Panc1 (cell line): ENCODE measurements at regions not wholly inside any gene's neighbourhood (a gene's known extent, or its start where the extent isn't known, plus 50 kb on each side); places are given as distances from the start of the nearest gene placed in this dataset.

Experiments used
- ATAC-seq: fragments of 200-7000 bp; cut with Tn5 transposase; 2 replicates; pipeline ENCODE4 v1.9.1; 2020; ENCODE audit warnings: mild to moderate bottlenecking, moderate library complexity
- BruUV-seq: library from RNA; stranded (reverse); fragments of 400-500 nt; replicated peaks from 2 replicates; lab custom pipeline; 2021; lab: Mats Ljungman, UMichigan
- CTCF ChIA-PET: fragments of 300-600 bp; sonication (Branson Sonifier 250); formaldehyde crosslinking; loops from one replicate; lab custom pipeline; 2022; ENCODE audit warnings: antibody characterized with exemption; lab: Charles Lee
- POLR2A ChIA-PET: fragments of 300-600 bp; sonication (Branson Sonifier 250); formaldehyde crosslinking; loops from one replicate; lab custom pipeline; 2022; ENCODE audit warnings: antibody characterized with exemption; lab: Charles Lee
- DNase-seq: peaks from one replicate; pipeline ENCODE4 v3.0.0-alpha.2; 2010; ENCODE audit warnings: low read depth, low spot score
- H3K27ac ChIP-seq: 2 replicates; pipeline ENCODE4 v1.5.1; 2011; ENCODE audit warnings: mild to moderate bottlenecking, low read length, inconsistent platforms
- H3K27me3 ChIP-seq: fragments of 200-500 bp; sonication (Bioruptor generic); 2 replicates; pipeline ENCODE4 v1.6.0; 2014; ENCODE audit warnings: low read length, inconsistent platforms; ENCODE audit not compliant: control insufficient read depth, insufficient read depth
- H3K36me3 ChIP-seq: fragments of 200-500 bp; sonication (Bioruptor generic); 2 replicates; pipeline ENCODE4 v1.5.1; 2014; ENCODE audit warnings: inconsistent platforms, mild to moderate bottlenecking, low read length, moderate library complexity; ENCODE audit not compliant: control insufficient read depth, insufficient read depth
- H3K4me1 ChIP-seq: 2 replicates; pipeline ENCODE4 v1.5.1; 2011; ENCODE audit warnings: inconsistent platforms, mild to moderate bottlenecking, low read length, moderate library complexity; ENCODE audit not compliant: control insufficient read depth, insufficient read depth
- H3K4me3 ChIP-seq, 2 experiments: 2 replicates each; pipeline ENCODE4 v1.5.1; 2011 to 2012; ENCODE audit warnings: low read depth in 2 of 2, low read length in 2 of 2, mild to moderate bottlenecking in 2 of 2, inconsistent platforms in 1 of 2, moderate library complexity in 1 of 2
- H3K9me3 ChIP-seq: fragments of 200-500 bp; sonication (Bioruptor generic); 2 replicates; pipeline ENCODE4 v1.5.1; 2014; ENCODE audit warnings: low read depth, mild to moderate bottlenecking, inconsistent platforms, low read length, moderate library complexity; ENCODE audit not compliant: control insufficient read depth, insufficient read depth
- POLR2AphosphoS5 ChIP-seq: IDR thresholded peaks from 2 replicates; pipeline ENCODE4 v1.6.1; 2012; ENCODE audit warnings: mild to moderate bottlenecking, low read depth, low read length, moderate library complexity
- REST ChIP-seq, 2 experiments: IDR thresholded peaks; 2 replicates each; pipeline ENCODE4 v1.6.1; 2011 to 2012; ENCODE audit warnings: low read depth in 2 of 2, control low read depth in 1 of 2, low read length in 1 of 2, mild to moderate bottlenecking in 1 of 2, moderate library complexity in 1 of 2; ENCODE audit not compliant: insufficient read depth in 1 of 2
- SIN3A ChIP-seq: IDR thresholded peaks from 2 replicates; pipeline ENCODE4 v1.6.1; 2012; ENCODE audit warnings: low read depth, mild to moderate bottlenecking, low read length, moderate library complexity, borderline replicate concordance; ENCODE audit not compliant: insufficient read depth
- TCF7L2 ChIP-seq: IDR thresholded peaks from 2 replicates; pipeline ENCODE4 v1.6.1; 2011; ENCODE audit warnings: mild to moderate bottlenecking, low read depth, low read length, inconsistent platforms
- in situ Hi-C: cut with HindIII; loops from 2 replicates; pipeline ENCODE4 v1.10.0; 2016; ENCODE audit warnings: low sequenced_read_pairs, low pct_unique_long_range_greater_than_20kb
- intact Hi-C: fragments of 100-400 bp; cut with micrococcal nuclease; formaldehyde crosslinking; loops from one replicate; pipeline ENCODE4 v1.10.0; 2022; ENCODE audit not compliant: unreplicated experiment
- TF ChIP-seq, protein P1 (sequence below): fragments of 450-650 bp; IDR thresholded peaks from 2 replicates; pipeline ENCODE4 v1.5.1; 2017; ENCODE audit warnings: mild to moderate bottlenecking

DNA sequence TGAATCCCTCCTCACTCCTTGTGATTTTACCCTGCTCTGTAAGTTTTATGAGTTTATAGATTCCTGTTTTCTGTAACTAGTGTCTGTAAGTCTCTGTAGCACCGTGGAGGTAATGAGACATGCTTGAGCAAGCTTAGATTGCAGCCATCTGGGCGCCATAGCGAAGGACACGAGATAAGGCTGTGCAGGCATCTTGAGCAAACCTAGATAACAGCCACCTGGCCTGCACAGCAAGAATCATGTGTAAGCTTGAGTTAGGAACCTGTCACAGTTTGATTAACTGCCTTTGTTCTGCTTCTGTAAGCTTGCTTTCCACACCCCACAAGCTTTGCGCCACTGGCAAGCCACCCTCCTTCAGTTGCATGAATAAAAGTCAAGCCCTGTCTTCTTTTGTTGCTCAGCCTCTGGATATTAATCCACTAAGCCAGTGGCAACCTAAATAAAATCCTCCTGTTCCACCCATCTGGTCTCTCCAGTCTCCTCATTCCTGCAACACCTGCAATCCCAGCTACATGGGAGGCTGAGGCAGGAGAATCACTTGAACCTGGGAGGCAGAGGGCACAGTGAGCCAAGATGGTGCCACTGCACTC lies 270.6 kb upstream of the RGPD4 start:
- no peaks in the 10 kb centered on the region for H3K4me1 ChIP-seq
- no peak overlapping the region for H3K4me3 ChIP-seq
- H3K27me3 ChIP-seq, result no peaks in the 10 kb centered on the region
- BruUV-seq, result no TSS peak
- intact Hi-C loops, result no loop called here
- H3K9me3 ChIP-seq, result no peaks in the 10 kb centered on the region
- ChIA-PET POLR2A (no interaction called here), CTCF (no interaction called here)
- no peak for TF ChIP-seq REST (IDR thresholded peaks at IDR 0.05; ENCODE audit: insufficient read depth in 1 of 2, low read depth in 2 of 2, low read length in 1 of 2)
- DNase-seq (no peak), ATAC-seq (no peak)
- in situ Hi-C loops, result no loop called here
- no peaks in the 10 kb centered on the region for H3K36me3 ChIP-seq
- H3K27ac ChIP-seq, result no peak overlapping the region

DNA sequence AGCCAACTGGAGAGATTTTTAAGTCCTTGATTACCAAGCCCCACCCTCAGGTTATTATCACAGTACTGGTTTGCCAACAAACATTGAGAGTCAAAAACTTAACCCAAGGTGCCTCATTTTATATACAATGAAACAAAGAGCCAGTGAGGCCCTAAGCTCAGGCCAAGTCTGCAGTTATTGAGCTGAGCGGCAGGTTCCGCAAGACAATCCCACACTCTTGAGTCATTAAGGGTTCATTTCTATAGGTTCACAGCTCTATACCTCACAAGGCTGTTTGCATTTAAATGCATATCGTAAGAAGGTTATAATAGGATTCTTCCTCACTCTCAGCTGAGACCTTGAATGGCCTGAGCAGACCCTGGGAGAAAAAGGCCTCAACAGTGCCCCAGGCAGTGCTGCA lies 268.4 kb upstream of the RGPD4 start:
- TF ChIP-seq POLR2AphosphoS5, result no peak
- CTCF ChIA-PET, result no interaction called here

GRCh38 chr2:107569496-107569895 lies 257.2 kb upstream of the RGPD4 start:
- no peaks in the 10 kb centered on the region for H3K36me3 ChIP-seq
- no TSS peak for BruUV-seq
- no peak overlapping the region for H3K27ac ChIP-seq
- no peaks in the 10 kb centered on the region for H3K4me1 ChIP-seq
- DNase-seq (no peak), ATAC-seq (no peak)
- in situ Hi-C loops (no loop called here), intact Hi-C loops (no loop called here)
- POLR2A ChIA-PET, result no interaction called here
- CTCF ChIA-PET, result no interaction called here
- no peak overlapping the region for H3K4me3 ChIP-seq
- no peaks in the 10 kb centered on the region for H3K9me3 ChIP-seq
- no peaks in the 10 kb centered on the region for H3K27me3 ChIP-seq
- TF ChIP-seq POLR2AphosphoS5, result no peak
- TF ChIP-seq, protein P1, sequence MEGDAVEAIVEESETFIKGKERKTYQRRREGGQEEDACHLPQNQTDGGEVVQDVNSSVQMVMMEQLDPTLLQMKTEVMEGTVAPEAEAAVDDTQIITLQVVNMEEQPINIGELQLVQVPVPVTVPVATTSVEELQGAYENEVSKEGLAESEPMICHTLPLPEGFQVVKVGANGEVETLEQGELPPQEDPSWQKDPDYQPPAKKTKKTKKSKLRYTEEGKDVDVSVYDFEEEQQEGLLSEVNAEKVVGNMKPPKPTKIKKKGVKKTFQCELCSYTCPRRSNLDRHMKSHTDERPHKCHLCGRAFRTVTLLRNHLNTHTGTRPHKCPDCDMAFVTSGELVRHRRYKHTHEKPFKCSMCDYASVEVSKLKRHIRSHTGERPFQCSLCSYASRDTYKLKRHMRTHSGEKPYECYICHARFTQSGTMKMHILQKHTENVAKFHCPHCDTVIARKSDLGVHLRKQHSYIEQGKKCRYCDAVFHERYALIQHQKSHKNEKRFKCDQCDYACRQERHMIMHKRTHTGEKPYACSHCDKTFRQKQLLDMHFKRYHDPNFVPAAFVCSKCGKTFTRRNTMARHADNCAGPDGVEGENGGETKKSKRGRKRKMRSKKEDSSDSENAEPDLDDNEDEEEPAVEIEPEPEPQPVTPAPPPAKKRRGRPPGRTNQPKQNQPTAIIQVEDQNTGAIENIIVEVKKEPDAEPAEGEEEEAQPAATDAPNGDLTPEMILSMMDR, result no peak
- no peak for TF ChIP-seq SIN3A
- TF ChIP-seq TCF7L2, result no peak
- TF ChIP-seq REST (IDR thresholded peaks at IDR 0.05; ENCODE audit: insufficient read depth in 1 of 2, low read depth in 2 of 2, low read length in 1 of 2), result no peak

More for the DNA sequence above, 268.4 kb upstream of the RGPD4 start:
- intact Hi-C loops (no loop called here), in situ Hi-C loops (no loop called here)
- POLR2A ChIA-PET, result no interaction called here
- ATAC-seq, result no peak
- no peak for DNase-seq
- H3K9me3 ChIP-seq, result no peaks in the 10 kb centered on the region
- no peaks in the 10 kb centered on the region for H3K27me3 ChIP-seq
- H3K36me3 ChIP-seq, result no peaks in the 10 kb centered on the region
- H3K27ac ChIP-seq, result no peak overlapping the region
- no peak overlapping the region for H3K4me3 ChIP-seq
- no TSS peak for BruUV-seq
- H3K4me1 ChIP-seq, result no peaks in the 10 kb centered on the region
